ENCODE measurements at regions not wholly inside any gene's neighbourhood (a gene's known extent, or its start where the extent isn't known, plus 50 kb on each side); places are given as distances from the start of the nearest gene placed in this dataset.

- no peak for TF ChIP-seq CTCF (IDR thresholded peaks at IDR 0.05; ENCODE audit: low read length, missing control alignments)
- peak; percentile 75 for DNase-seq (ENCODE audit: low read depth)
- no peak overlapping the region for H3K4me3 ChIP-seq (replicated peaks; ENCODE audit: low read depth, low read length)
Measured at GRCh38 chr3:43870120-43870519, 179.4 kb downstream of the ABHD5 start.

GRCh38 chr3:43870844-43871626, 180.3 kb downstream of the ABHD5 start:
- no peak for DNase-seq (ENCODE audit: low read depth)
- H3K4me3 ChIP-seq (replicated peaks; ENCODE audit: low read depth, low read length): no peak overlapping the region
- no peak for TF ChIP-seq CTCF (IDR thresholded peaks at IDR 0.05; ENCODE audit: low read length, missing control alignments)

GRCh38 chr3:43871627-43872245, 181.0 kb downstream of the ABHD5 start:
- H3K4me3 ChIP-seq (replicated peaks; ENCODE audit: low read depth, low read length): no peak overlapping the region
- DNase-seq (ENCODE audit: low read depth): peak; percentile 12
- no peak for TF ChIP-seq CTCF (IDR thresholded peaks at IDR 0.05; ENCODE audit: low read length, missing control alignments)

DNA sequence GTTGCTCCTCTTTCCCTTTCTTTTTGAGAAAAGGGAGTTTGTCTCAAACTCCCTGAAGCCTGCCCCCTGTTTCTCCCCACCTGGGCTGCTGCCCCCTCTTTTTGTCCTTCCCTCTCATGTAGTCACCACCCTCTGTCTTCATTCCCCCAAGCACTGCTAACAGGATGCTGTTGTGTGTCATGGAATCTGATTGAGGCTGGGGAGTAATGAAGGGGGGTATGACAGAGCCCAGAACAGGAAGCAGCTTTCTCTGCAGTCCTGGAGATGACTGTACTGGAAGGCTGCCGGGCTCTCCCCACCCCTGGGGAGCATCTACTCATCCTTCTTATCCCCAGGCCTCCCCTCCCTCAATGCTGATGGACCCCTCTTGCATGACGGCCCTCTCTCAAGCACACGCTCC, 181.6 kb downstream of the ABHD5 start:
- no peak overlapping the region for H3K4me3 ChIP-seq (replicated peaks; ENCODE audit: low read depth, low read length)
- DNase-seq (ENCODE audit: low read depth): peak; percentile 78
- no peak for TF ChIP-seq CTCF (IDR thresholded peaks at IDR 0.05; ENCODE audit: low read length, missing control alignments)

- H3K4me3 ChIP-seq (replicated peaks; ENCODE audit: low read depth, low read length): no peak overlapping the region
- no peak for TF ChIP-seq CTCF (IDR thresholded peaks at IDR 0.05; ENCODE audit: low read length, missing control alignments)
- peak; percentile 33 for DNase-seq (ENCODE audit: low read depth)
Measured at GRCh38 chr3:43872901-43873300, 182.2 kb downstream of the ABHD5 start.

DNA sequence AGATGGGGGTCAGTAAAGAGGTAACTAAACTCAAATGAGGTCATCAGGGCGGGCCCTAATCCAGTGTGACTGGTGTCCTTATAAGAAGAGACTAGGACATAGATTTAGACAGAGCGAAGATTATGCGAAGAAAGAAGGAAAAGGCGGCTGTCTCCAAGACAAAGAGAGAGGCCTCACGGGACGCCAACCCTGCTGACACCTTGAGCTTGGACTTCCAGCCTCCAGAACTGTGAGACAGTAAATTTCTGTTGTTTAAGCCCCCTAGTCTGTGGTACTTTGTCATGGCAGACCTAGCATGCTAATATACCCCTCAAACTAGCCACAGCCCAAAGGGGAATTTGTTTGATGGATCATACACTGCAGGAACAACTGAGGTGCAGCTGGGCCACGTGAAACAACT, 183.0 kb downstream of the ABHD5 start:
- no peak for TF ChIP-seq CTCF (IDR thresholded peaks at IDR 0.05; ENCODE audit: low read length, missing control alignments)
- H3K4me3 ChIP-seq (replicated peaks; ENCODE audit: low read depth, low read length): no peak overlapping the region
- DNase-seq (ENCODE audit: low read depth): no peak

All from fibroblast of pulmonary artery (primary cell).